ENCODE measurements at regions not wholly inside any gene's neighbourhood (a gene's known extent, or its start where the extent isn't known, plus 50 kb on each side); places are given as distances from the start of the nearest gene placed in this dataset.

DNA sequence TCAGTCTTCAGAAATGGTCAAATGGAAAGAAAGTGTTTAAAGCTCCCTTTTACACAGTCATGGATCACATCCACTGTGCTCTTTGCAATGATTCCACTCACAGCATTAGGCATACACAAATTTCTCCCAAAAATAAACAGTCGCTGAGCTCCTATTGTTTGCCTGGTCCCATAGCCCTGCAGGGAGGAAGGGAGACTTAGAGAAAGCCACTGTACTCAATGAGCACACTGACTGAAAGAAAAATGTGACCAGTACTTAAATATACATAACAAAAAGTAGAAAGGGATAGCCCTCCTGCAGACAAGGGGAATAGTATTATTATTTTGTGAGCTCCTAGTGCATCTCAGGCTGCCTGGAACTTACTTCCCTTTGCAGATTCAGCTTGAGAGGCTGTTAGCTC lies 853.2 kb downstream of the GRID1 start:
- Histone ChIP-seq H2AFZ (ENCODE audit: low read length) (no peak overlapping the region), H2BK20ac (ENCODE audit: low read depth, low read length, poor library complexity, severe bottlenecking) (peak overlapping the region; percentile 26), H3T11ph (ENCODE audit: low read length) (no peak overlapping the region), H3K9me3 (ENCODE audit: control insufficient read depth, low read depth, low read length) (no peaks in the 10 kb centered on the region), H2BK5ac (ENCODE audit: insufficient read length, low read length) (no peak overlapping the region), H2BK120ac (ENCODE audit: low read depth, low read length, poor library complexity, severe bottlenecking) (no peak overlapping the region), H4K20me1 (ENCODE audit: control insufficient read depth, insufficient read depth, insufficient read length) (no peaks in the 10 kb centered on the region), H3K4ac (ENCODE audit: low read depth, low read length) (no peak overlapping the region), H3K4me1 (ENCODE audit: insufficient read depth, low read length) (peaks cover 4% of the 10 kb centered on the region; the same call in 1 of the 2 replicates), H2AK5ac (ENCODE audit: insufficient read length, low read length) (no peak overlapping the region), H3K4me2 (ENCODE audit: insufficient read depth, insufficient read length, low read length) (no peak overlapping the region), H4K91ac (ENCODE audit: insufficient read length, low read depth, low read length) (no peak overlapping the region), H3K79me2 (ENCODE audit: insufficient read depth, low read length) (no peaks in the 10 kb centered on the region), H3K18ac (ENCODE audit: insufficient read length, low read depth, low read length) (no peak overlapping the region), H3K23me2 (ENCODE audit: insufficient read length, low read depth, low read length, poor library complexity, severe bottlenecking) (no peaks in the 10 kb centered on the region), H2BK12ac (ENCODE audit: insufficient read length, low read depth, low read length) (no peak overlapping the region), H3K23ac (ENCODE audit: insufficient read length, low read depth, low read length) (no peak overlapping the region), H4K5ac (ENCODE audit: insufficient read length, low read depth, low read length) (no peak overlapping the region), H4K8ac (replicated peaks; ENCODE audit: insufficient read length, low read depth, low read length) (no peak overlapping the region), H3K79me1 (ENCODE audit: insufficient read depth, low read depth, low read length, poor library complexity, severe bottlenecking) (no peaks in the 10 kb centered on the region), H3K27me3 (ENCODE audit: insufficient read depth, low read length) (no peaks in the 10 kb centered on the region), H3K56ac (ENCODE audit: insufficient read length, low read depth, low read length) (no peak overlapping the region), H3K27ac (ENCODE audit: insufficient read length, low read depth, low read length) (no peak overlapping the region), H3K14ac (ENCODE audit: insufficient read depth, low read length) (no peak overlapping the region), H2BK15ac (ENCODE audit: low read depth, low read length) (no peak overlapping the region), H3K9ac (ENCODE audit: extremely low read depth, insufficient read length, low read length) (no peak overlapping the region)
- TF ChIP-seq, protein P1, sequence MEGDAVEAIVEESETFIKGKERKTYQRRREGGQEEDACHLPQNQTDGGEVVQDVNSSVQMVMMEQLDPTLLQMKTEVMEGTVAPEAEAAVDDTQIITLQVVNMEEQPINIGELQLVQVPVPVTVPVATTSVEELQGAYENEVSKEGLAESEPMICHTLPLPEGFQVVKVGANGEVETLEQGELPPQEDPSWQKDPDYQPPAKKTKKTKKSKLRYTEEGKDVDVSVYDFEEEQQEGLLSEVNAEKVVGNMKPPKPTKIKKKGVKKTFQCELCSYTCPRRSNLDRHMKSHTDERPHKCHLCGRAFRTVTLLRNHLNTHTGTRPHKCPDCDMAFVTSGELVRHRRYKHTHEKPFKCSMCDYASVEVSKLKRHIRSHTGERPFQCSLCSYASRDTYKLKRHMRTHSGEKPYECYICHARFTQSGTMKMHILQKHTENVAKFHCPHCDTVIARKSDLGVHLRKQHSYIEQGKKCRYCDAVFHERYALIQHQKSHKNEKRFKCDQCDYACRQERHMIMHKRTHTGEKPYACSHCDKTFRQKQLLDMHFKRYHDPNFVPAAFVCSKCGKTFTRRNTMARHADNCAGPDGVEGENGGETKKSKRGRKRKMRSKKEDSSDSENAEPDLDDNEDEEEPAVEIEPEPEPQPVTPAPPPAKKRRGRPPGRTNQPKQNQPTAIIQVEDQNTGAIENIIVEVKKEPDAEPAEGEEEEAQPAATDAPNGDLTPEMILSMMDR (conservative IDR thresholded peaks at IDR 0.05), result no peak
- Mint-ChIP-seq H3K27me3 (ENCODE audit: low read depth) (peaks cover 6% of the 10 kb centered on the region; the same call in 1 of the 2 replicates), H3K27ac (peak overlapping the region in 2 of 3 experiments; percentile 7 to 58; a peak in 3 of 7 replicates), H3K36me3 (ENCODE audit: insufficient read depth in 1 of 3, low read depth in 3 of 3) (no peaks in the 10 kb centered on the region), H3K4me1 (peaks cover 16 to 17% of the 10 kb centered on the region in 2 experiments), H3K4me3 (no peak overlapping the region), H3K9me3 (no peaks in the 10 kb centered on the region; a peak in 1 of 5 replicates)
- DNase-seq, result no peak
- no CpG with 5 or more reads among the region's 1 CpG for WGBS (ENCODE audit: extremely low coverage, insufficient read length, low lambda C conversion rate)

Data from H9 (cell line).